Upper lobe of right lung (tissue), 1 donor: ENCODE measurements at regions not wholly inside any gene's neighbourhood (a gene's known extent, or its start where the extent isn't known, plus 50 kb on each side); places are given as distances from the start of the nearest gene placed in this dataset.
"Not testable (repeated sequence)": the region's sequence is repeated elsewhere in the genome, so short reads cannot be mapped to it uniquely, and the experiment has no call there.

Source experiments
- ATAC-seq: fragments of 200-7000 bp; cut with Tn5 transposase; one replicate; pipeline ENCODE4 v1.9.1; 2020; ENCODE audit warnings: mild to moderate bottlenecking, moderate library complexity
- DNase-seq: peaks from one replicate; pipeline ENCODE4 v3.0.0-alpha.2; 2020
- H3K27ac ChIP-seq: fragments of 200-600 bp; one replicate; pipeline ENCODE4 v1.8.0; 2022
- H3K27me3 ChIP-seq: fragments of 200-600 bp; one replicate; pipeline ENCODE4 v1.8.0; 2022; ENCODE audit warnings: mild to moderate bottlenecking
- H3K36me3 ChIP-seq: fragments of 200-600 bp; one replicate; pipeline ENCODE4 v1.8.0; 2022
- H3K4me1 ChIP-seq: fragments of 200-600 bp; one replicate; pipeline ENCODE4 v1.8.0; 2022
- H3K4me3 ChIP-seq: fragments of 200-600 bp; one replicate; pipeline ENCODE4 v1.8.0; 2022; ENCODE audit warnings: mild to moderate bottlenecking
- H3K9me3 ChIP-seq: fragments of 200-600 bp; one replicate; pipeline ENCODE4 v1.8.0; 2022
- intact Hi-C: fragments of 100-400 bp; cut with DNase I; formaldehyde crosslinking; loops from one replicate; pipeline ENCODE4 v1.11.0; 2022
- TF ChIP-seq, protein P1 (sequence below): fragments of 200-600 bp; IDR thresholded peaks from one replicate; pipeline ENCODE4 v1.8.0; 2022; ENCODE audit warnings: antibody characterized with exemption
- donor health status: DM: no; HTN: yes; CAD: no; lungs with severe emphysema.

DNA sequence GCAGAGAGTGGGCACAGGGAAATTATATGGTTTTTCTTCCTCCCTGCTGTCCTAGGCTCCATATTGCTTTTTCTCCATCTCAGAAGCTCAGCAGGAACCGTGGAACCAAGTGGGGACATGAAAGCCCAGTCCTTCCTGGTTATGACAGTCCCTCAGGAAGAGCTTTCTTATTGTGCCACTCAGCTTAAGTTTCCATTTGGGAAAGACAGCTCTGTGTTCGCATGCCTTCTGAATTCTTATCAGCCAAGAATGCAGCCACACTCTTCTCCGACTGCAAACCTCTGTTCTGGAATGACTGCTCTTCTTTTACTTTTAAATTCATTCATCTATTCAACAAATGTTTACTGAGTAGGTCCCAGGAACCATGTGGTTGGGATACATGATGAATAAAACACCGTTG lies 58.0 kb upstream of the PPARGC1A start:
- TF ChIP-seq, protein P1, sequence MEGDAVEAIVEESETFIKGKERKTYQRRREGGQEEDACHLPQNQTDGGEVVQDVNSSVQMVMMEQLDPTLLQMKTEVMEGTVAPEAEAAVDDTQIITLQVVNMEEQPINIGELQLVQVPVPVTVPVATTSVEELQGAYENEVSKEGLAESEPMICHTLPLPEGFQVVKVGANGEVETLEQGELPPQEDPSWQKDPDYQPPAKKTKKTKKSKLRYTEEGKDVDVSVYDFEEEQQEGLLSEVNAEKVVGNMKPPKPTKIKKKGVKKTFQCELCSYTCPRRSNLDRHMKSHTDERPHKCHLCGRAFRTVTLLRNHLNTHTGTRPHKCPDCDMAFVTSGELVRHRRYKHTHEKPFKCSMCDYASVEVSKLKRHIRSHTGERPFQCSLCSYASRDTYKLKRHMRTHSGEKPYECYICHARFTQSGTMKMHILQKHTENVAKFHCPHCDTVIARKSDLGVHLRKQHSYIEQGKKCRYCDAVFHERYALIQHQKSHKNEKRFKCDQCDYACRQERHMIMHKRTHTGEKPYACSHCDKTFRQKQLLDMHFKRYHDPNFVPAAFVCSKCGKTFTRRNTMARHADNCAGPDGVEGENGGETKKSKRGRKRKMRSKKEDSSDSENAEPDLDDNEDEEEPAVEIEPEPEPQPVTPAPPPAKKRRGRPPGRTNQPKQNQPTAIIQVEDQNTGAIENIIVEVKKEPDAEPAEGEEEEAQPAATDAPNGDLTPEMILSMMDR: no peak
- no peaks in the 10 kb centered on the region for H3K36me3 ChIP-seq
- ATAC-seq: no peak
- no peaks in the 10 kb centered on the region for H3K27me3 ChIP-seq
- H3K27ac ChIP-seq: no peak overlapping the region
- no peaks in the 10 kb centered on the region for H3K9me3 ChIP-seq
- DNase-seq: no peak
- no peak overlapping the region for H3K4me3 ChIP-seq
- H3K4me1 ChIP-seq: no peaks in the 10 kb centered on the region
- intact Hi-C loops: no loop called here

DNA sequence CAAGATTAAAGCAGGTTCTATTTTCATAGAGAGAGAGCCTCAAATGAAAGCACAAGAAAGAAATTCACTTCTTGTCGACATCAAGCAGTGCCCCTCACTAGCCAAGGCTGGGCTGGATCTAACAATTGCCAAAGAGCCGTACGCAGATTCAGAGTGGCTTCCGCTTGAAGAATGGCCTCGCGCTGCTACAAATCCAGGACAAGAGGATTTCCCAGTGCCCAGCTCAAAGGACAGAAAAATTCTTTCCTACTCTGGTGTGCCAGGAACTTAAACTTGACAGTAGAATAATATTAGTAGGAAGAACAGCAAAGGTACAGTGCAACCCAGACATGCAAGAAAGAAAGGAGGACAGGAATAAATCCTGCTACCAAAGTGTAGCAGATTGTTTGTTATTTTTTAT lies 56.5 kb upstream of the PPARGC1A start:
- no peaks in the 10 kb centered on the region for H3K36me3 ChIP-seq
- TF ChIP-seq, protein P1: no peak
- DNase-seq: no peak
- H3K27ac ChIP-seq: no peak overlapping the region
- H3K4me1 ChIP-seq: no peaks in the 10 kb centered on the region
- H3K9me3 ChIP-seq: no peaks in the 10 kb centered on the region
- H3K4me3 ChIP-seq: no peak overlapping the region
- H3K27me3 ChIP-seq: no peaks in the 10 kb centered on the region
- ATAC-seq: no peak
- intact Hi-C loops: no loop called here

DNA sequence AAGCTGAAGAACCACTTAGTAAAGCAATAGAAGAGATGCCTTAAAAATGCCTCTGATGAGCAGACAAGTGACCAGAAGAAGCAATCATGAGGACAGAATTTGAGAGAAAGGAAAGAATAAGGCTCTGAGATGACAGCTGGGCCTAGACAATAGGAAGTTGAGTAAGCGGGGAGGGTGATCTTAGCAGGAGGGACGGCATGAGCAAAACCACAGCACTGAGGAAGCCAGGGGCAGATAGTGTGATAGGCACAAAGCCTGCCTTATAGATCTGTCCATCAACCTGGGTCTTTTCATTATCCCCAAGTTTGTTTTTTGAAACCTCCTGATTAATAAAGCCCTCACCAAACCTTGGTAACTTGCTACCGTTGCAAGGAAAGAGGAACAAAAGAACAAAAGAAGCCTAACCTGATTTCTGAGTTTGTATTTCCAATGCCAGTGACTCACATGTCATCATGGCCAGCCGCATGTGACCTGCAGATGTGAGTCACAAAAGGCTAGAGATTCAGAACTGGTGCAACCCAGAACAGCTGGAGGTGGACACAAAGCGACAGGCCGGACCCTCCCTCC lies 55.7 kb upstream of the PPARGC1A start:
- DNase-seq (no peak), ATAC-seq (peak; percentile 71)
- no peaks in the 10 kb centered on the region for H3K9me3 ChIP-seq
- H3K27me3 ChIP-seq: no peaks in the 10 kb centered on the region
- no peaks in the 10 kb centered on the region for H3K4me1 ChIP-seq
- H3K27ac ChIP-seq: no peak overlapping the region
- H3K36me3 ChIP-seq: no peaks in the 10 kb centered on the region
- intact Hi-C loops: no loop called here
- H3K4me3 ChIP-seq: no peak overlapping the region
- TF ChIP-seq, protein P1: no peak

DNA sequence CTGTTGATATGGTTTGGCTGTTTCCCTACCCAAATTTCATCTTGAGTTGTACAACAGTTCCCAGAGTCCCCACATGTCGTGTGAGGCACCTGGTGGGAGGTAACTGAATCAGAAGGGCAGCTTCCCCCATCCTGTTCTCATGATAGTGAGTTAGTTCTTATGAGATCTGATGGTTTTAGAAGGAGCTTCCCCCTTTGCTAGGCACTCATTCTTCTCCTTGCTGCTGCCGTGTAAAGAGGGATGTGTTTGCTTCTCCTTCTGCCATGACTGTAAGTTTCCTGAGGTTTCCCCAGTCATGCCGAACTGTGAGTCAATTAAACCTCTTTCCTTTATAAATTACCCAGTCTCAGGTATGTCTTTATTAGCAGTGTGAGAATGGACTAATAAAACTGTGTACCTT lies 54.7 kb upstream of the PPARGC1A start:
- H3K4me1 ChIP-seq, H3K9me3 ChIP-seq, intact Hi-C loops, H3K4me3 ChIP-seq, ATAC-seq, H3K27ac ChIP-seq, H3K36me3 ChIP-seq, DNase-seq, H3K27me3 ChIP-seq: not testable (repeated sequence)

DNA sequence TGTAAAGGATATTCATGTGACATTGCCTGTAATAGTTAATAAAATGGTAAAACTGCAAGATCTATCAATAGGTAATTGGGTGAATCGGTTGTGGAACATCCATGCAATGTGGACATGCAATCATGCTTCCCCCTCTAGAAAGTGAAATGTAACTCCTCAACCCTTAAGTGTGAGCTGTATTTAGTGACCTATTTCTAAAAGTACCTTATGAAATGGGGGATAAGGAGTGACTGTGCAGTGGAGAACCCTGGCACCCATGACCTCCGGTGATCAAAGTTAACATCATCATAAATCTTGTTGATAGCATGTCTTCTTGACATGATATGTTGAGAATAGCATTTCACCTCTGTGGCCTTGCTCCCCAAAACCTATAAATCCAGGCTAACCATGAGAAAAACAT lies 53.6 kb upstream of the PPARGC1A start:
- Histone ChIP-seq H3K9me3 (no peaks in the 10 kb centered on the region), H3K4me1 (no peaks in the 10 kb centered on the region), H3K36me3 (no peaks in the 10 kb centered on the region), H3K4me3 (no peak overlapping the region), H3K27me3 (no peaks in the 10 kb centered on the region), H3K27ac (no peak overlapping the region)
- ATAC-seq: no peak
- no peak for DNase-seq
- intact Hi-C loops: no loop called here
- TF ChIP-seq, protein P1: no peak

DNA sequence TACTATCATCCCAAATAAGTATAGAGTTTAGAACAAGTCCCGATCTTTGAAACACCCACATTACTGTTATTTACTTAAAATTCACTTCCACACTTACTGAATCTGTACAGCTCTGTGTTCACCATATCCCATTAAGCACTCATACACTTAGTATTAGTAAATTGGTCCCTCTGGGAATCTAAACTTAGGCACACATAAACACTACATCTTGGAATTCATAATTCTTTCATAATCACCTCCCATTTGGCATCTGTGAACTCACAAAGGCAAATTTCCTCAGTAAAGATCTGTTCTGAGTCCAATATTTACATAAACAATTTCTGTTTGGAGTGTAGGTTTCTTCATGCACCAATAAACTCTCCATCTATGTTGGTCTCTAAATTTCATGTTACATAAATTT lies 52.6 kb upstream of the PPARGC1A start:
- Histone ChIP-seq H3K4me1 (no peaks in the 10 kb centered on the region), H3K4me3 (no peak overlapping the region), H3K27ac (no peak overlapping the region), H3K36me3 (no peaks in the 10 kb centered on the region), H3K27me3 (no peaks in the 10 kb centered on the region), H3K9me3 (no peaks in the 10 kb centered on the region)
- DNase-seq (no peak), ATAC-seq (no peak)
- intact Hi-C loops: no loop called here
- TF ChIP-seq, protein P1: no peak
